GM18508 (cell line): ENCODE measurements at regions not wholly inside any gene's neighbourhood (a gene's known extent, or its start where the extent isn't known, plus 50 kb on each side); places are given as distances from the start of the nearest gene placed in this dataset.
"Not testable (repeated sequence)": the region's sequence is repeated elsewhere in the genome, so short reads cannot be mapped to it uniquely, and the experiment has no call there.

Experiments used
- ATAC-seq: cut with Tn5 transposase; IDR thresholded peaks from one replicate; pipeline ENCODE4 v1.9.1; 2021; ENCODE audit warnings: moderate number of reproducible peaks; ENCODE audit not compliant: insufficient read depth, unreplicated experiment

DNA sequence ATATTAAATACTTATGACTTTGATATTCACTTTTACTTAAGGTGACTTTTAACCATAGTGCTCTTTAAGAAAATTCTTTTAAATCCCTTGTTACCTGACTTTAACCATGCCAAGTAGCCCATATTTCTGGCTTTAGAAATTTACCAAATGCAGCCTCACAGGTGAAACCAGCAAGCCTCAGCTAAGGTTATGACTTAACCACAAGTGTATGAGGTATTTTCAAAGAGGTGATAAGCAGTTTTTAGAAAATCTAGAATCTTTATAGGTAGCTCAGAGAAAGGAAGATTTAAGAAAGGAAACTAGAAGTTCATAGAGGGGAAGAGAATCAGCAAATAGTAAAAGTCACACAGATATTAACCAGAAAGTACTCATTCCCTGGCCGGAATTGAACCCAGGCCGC, 661.9 kb upstream of the GJE1 start:
- ATAC-seq: no peak

GRCh38 chr6:141467881-141468280, 664.8 kb upstream of the GJE1 start:
- ATAC-seq: no peak

DNA sequence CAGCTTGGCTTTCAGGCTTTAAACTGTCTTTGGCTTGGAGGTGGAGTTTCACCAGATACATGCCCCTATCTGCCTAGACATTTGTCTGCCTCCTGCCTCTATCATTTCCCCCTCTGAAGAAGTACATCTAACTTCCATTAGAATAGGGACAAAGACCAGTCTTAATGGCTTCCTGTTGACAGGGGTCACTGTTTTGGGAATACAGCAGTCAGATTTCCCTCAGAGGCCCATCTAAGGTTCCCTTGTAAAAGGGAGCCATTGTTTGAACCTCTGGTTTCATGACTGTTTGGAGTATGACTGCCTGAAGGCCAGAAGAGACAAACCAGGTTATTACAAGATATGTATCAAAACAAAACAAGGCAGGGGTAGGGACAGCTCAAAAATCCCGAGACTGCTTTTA, 665.7 kb upstream of the GJE1 start:
- ATAC-seq: no peak

DNA sequence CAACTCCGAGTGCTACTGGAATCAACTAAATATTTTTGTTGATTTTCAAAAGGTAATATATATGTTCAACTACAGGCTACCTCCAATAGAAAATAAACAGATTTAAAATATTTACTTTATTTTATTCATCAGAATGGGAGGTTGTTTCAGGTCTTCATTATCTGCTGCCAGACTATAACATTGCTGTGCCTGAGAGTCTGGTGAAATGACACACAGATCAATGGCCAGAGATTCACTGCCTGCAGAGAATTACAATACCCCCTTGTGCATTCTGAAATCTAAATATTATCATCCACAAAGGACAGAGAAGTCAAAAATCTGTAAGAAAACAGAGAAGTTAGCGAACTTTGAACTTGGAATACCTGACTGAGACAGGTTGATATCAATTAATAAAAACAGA, 667.8 kb upstream of the GJE1 start:
- ATAC-seq: no peak

GRCh38 chr6:141464490-141464889, 668.2 kb upstream of the GJE1 start:
- peak; percentile 41 for ATAC-seq

DNA sequence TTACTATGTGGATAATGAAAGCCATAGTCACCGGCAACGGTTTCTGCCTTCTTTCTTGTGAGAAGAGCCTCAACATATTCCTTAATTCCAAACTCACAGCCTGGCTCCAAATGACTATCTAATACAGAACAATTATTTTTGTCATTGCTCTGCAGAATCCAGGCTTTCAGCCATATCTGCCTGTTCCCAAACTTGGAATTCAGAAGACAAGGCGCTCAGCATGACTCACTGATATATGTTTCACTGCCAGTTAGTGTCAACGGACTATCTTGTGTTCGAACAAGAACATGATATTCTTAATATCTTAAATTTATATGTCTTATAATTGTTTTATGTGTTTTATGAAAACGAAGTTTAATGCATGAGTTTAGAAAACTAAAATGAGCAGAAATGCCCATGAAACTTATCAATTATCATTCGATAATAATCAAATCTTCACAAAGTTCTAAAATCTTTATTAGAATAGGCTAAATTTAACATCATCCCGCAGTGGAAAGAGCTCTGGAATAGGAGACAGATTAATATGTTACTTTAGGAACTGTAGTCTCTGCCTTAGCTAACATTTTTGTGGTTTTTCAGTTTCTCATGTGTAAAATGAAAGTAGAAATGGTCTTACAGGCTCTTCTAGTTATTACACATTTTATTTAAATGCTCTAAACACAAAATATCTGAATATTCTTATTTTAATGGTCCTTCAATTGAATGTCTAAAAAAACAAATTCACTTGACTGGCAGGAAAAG, 669.3 kb upstream of the GJE1 start:
- ATAC-seq: peak; percentile 94

GRCh38 chr6:141460743-141461484, 671.8 kb upstream of the GJE1 start:
- ATAC-seq: no peak

GRCh38 chr6:141460245-141460644, 672.5 kb upstream of the GJE1 start:
- ATAC-seq: not testable (repeated sequence)

GRCh38 chr6:141457984-141458383, 674.7 kb upstream of the GJE1 start:
- ATAC-seq: not testable (repeated sequence)

GRCh38 chr6:141452354-141452686, 680.4 kb upstream of the GJE1 start:
- ATAC-seq: no peak

- no peak for ATAC-seq
These were observed 681.0 kb upstream of the GJE1 start for GRCh38 chr6:141451511-141452353.

GRCh38 chr6:141451181-141451510, 681.6 kb upstream of the GJE1 start:
- ATAC-seq: no peak

- no peak for ATAC-seq
These were observed 686.6 kb upstream of the GJE1 start for GRCh38 chr6:141445928-141446628.

DNA sequence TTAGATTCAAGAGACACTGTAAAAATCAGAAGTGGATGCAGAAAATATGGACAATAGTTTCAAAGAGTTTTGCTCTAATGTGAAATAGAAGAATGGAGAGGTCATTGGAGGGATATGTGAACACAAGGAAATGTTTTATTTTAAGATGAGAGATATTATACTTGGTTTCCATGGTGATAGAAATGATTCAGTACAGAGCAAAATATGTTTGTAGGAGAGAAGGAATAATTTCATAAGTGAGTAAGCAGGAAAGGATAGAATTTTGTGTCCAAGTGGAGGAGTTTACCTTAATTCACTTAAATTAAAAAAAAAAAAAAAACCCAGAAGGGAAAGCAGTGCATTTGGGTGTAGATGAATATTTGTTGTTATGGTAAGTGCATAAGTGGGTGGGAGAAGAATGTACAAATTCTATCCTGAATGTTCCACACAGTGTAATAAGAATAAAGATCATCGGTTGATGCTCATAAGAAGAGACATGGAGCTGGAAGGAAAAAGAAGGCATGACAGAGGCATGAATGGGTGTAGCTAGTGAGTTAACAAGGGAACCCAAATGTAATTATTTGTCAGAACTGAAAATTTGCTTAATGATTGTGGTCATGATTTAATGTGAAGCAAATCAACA, 688.9 kb upstream of the GJE1 start:
- no peak for ATAC-seq

- ATAC-seq: no peak
These were observed 689.7 kb upstream of the GJE1 start for GRCh38 chr6:141443032-141443431.

DNA sequence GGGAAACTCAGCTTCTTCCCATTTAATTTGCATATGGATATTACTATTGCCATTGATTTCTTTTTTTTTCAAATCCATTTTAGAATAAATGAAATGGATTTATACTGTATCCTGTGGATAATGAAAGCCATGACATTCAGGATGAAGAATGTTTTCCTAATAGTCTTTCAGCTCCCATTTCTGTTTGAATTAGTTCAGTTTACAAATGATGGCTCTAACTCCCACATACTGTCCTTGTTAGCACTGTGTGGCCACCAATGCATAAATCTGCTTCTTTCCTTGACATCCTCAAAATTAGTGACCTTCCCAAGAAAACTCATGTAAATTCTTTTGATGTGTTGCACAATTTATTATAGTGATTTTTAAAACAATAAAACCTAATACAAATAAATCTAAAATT, 693.2 kb upstream of the GJE1 start:
- no peak for ATAC-seq

DNA sequence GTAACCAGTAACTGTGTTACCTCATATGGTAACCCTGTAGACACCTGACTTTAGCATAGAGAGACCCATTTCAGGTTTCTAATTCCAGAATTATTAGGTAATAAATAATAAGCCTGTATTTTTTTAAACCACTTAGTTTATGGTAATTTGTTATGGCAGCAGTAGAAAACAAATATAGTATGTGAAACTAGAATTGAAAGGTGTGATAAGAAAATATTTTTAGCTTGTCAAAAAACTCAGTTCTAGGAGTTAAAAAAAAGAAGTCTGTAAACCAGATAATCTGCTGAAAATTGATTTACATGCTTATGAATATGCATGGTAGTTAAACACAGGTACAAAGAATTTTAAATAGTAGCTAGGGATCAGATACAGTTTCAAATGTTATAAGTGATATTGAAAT, 695.0 kb upstream of the GJE1 start:
- ATAC-seq: no peak

DNA sequence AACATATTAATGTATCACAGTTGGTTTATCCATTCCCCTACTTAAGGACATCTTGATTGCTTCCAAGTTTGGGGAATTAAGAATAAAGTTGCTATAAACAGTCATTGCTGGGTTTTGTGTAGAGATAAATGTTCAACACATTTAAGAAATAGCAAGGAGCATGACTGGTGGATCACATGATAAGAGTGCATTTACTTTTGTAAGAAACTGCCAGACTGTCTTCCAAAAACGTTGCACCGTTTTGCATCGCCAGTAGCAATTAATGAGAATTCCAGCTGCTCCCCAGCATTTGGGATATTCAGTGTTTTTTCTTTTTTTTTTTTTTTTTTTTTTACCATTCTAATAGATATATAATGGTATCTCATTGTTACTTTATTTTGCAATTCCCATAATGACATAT, 695.7 kb upstream of the GJE1 start:
- ATAC-seq: no peak

- ATAC-seq: no peak
These were observed 706.2 kb upstream of the GJE1 start for GRCh38 chr6:141426400-141426980.

- no peak for ATAC-seq
These were observed 711.3 kb upstream of the GJE1 start for GRCh38 chr6:141421378-141421777.
